ENCODE measurements at regions not wholly inside any gene's neighbourhood (a gene's known extent, or its start where the extent isn't known, plus 50 kb on each side); places are given as distances from the start of the nearest gene placed in this dataset.

GRCh38 chr3:72308641-72309040, 523.7 kb upstream of the PROK2 start:
- TF ChIP-seq CTCF (IDR thresholded peaks at IDR 0.05) = no peak
- TF ChIP-seq POLR2A (IDR thresholded peaks at IDR 0.05) = no peak
